Chondrocyte (in vitro differentiated cells): ENCODE measurements at regions not wholly inside any gene's neighbourhood (a gene's known extent, or its start where the extent isn't known, plus 50 kb on each side); places are given as distances from the start of the nearest gene placed in this dataset.

Source experiments
- DNase-seq: peaks from one replicate; pipeline ENCODE4 v3.0.0; 2021; ENCODE audit warnings: mixed read lengths, low spot score
- H3K27ac Mint-ChIP-seq: one replicate; pipeline ENCODE4 v1.8.0; 2021; ENCODE audit warnings: mild to moderate bottlenecking, moderate library complexity, mixed read lengths; ENCODE audit not compliant: unreplicated experiment
- H3K27me3 Mint-ChIP-seq: 2 replicates; pipeline ENCODE4 v1.8.0; 2021; ENCODE audit warnings: low read depth, mixed read lengths
- H3K36me3 Mint-ChIP-seq: 2 replicates; pipeline ENCODE4 v1.8.0; 2021; ENCODE audit warnings: low read depth, mixed read lengths
- H3K4me1 Mint-ChIP-seq: 2 replicates; pipeline ENCODE4 v1.8.0; 2021; ENCODE audit warnings: low read depth, mild to moderate bottlenecking, mixed read lengths
- H3K4me3 Mint-ChIP-seq: one replicate; pipeline ENCODE4 v1.8.0; 2021; ENCODE audit warnings: mild to moderate bottlenecking, moderate library complexity, mixed read lengths; ENCODE audit not compliant: unreplicated experiment
- H3K9me3 Mint-ChIP-seq: 2 replicates; pipeline ENCODE4 v1.8.0; 2021; ENCODE audit warnings: low read depth, mixed read lengths
- CTCF ChIP-seq: fragments of 200-600 bp; sonication (generic); IDR thresholded peaks from 2 replicates; pipeline ENCODE4 v1.5.0; 2021; ENCODE audit warnings: antibody characterized with exemption, mild to moderate bottlenecking, moderate library complexity

- no peak overlapping the region for H3K4me3 Mint-ChIP-seq
Observed at GRCh38 chr16:50460538-50461399, 87.4 kb upstream of the NKD1 start.

GRCh38 chr16:50459496-50460080, 88.6 kb upstream of the NKD1 start:
- Mint-ChIP-seq H3K27me3 (peaks cover 60% of the 10 kb centered on the region), H3K36me3 (no peaks in the 10 kb centered on the region), H3K27ac (no peak overlapping the region), H3K4me1 (no peaks in the 10 kb centered on the region), H3K4me3 (no peak overlapping the region), H3K9me3 (no peaks in the 10 kb centered on the region)
- DNase-seq = peak; percentile 53
- no peak for TF ChIP-seq CTCF

More at GRCh38 chr16:50460538-50461399, 87.4 kb upstream of the NKD1 start:
- Mint-ChIP-seq H3K9me3 (no peaks in the 10 kb centered on the region), H3K27ac (no peak overlapping the region), H3K27me3 (peaks cover 67% of the 10 kb centered on the region), H3K4me1 (no peaks in the 10 kb centered on the region), H3K36me3 (no peaks in the 10 kb centered on the region)
- peak; percentile 67 for DNase-seq
- TF ChIP-seq CTCF = no peak

GRCh38 chr16:50458667-50459495, 89.3 kb upstream of the NKD1 start:
- Mint-ChIP-seq H3K27ac (no peak overlapping the region), H3K4me1 (no peaks in the 10 kb centered on the region), H3K36me3 (no peaks in the 10 kb centered on the region), H3K4me3 (no peak overlapping the region), H3K9me3 (no peaks in the 10 kb centered on the region), H3K27me3 (peaks cover 56% of the 10 kb centered on the region)
- no peak for TF ChIP-seq CTCF
- peak; percentile 37 for DNase-seq

- Mint-ChIP-seq H3K27me3 (peaks cover 50% of the 10 kb centered on the region), H3K9me3 (no peaks in the 10 kb centered on the region), H3K27ac (no peak overlapping the region), H3K4me3 (no peak overlapping the region), H3K36me3 (no peaks in the 10 kb centered on the region), H3K4me1 (no peaks in the 10 kb centered on the region)
- DNase-seq = peak; percentile 2
- TF ChIP-seq CTCF = no peak
Observed at GRCh38 chr16:50457979-50458491, 89.2 kb upstream of the BRD7 start.

- Mint-ChIP-seq H3K27me3 (peaks cover 44% of the 10 kb centered on the region), H3K9me3 (no peaks in the 10 kb centered on the region), H3K36me3 (no peaks in the 10 kb centered on the region), H3K4me1 (no peaks in the 10 kb centered on the region), H3K27ac (no peak overlapping the region), H3K4me3 (no peak overlapping the region)
- TF ChIP-seq CTCF = no peak
- DNase-seq = peak; percentile 29
Observed at GRCh38 chr16:50457423-50457822, 88.6 kb upstream of the BRD7 start.
